ENCODE measurements at regions not wholly inside any gene's neighbourhood (a gene's known extent, or its start where the extent isn't known, plus 50 kb on each side); places are given as distances from the start of the nearest gene placed in this dataset.

GRCh38 chr1:219676012-219676765, 63.3 kb upstream of the ZC3H11B start:
- no peak for TF ChIP-seq CTCF (conservative IDR thresholded peaks at IDR 0.05; ENCODE audit: low read length)
- no peak for TF ChIP-seq EZH2phosphoT487 (IDR thresholded peaks at IDR 0.05; ENCODE audit: borderline replicate concordance)
